Osteoblast (primary cell): ENCODE measurements at regions not wholly inside any gene's neighbourhood (a gene's known extent, or its start where the extent isn't known, plus 50 kb on each side); places are given as distances from the start of the nearest gene placed in this dataset.

Source experiments
- DNase-seq: peaks from one replicate; pipeline ENCODE4 v3.0.0; 2011; ENCODE audit warnings: low spot score, mixed read lengths; ENCODE audit not compliant: insufficient read length; ENCODE audit errors: missing footprints
- H2AFZ ChIP-seq: 2 replicates; pipeline ENCODE4 v1.6.0; 2011; ENCODE audit warnings: mild to moderate bottlenecking, low read length
- H3K27ac ChIP-seq: 2 replicates; pipeline ENCODE4 v1.5.1; 2011; ENCODE audit warnings: mild to moderate bottlenecking, low read depth, low read length, moderate library complexity
- H3K27me3 ChIP-seq: 2 replicates; pipeline ENCODE4 v1.6.0; 2012; ENCODE audit warnings: mild to moderate bottlenecking, control low read depth, inconsistent platforms, low read length, moderate library complexity; ENCODE audit not compliant: insufficient read depth
- H3K36me3 ChIP-seq: 2 replicates; pipeline ENCODE4 v1.5.1; 2011; ENCODE audit warnings: mild to moderate bottlenecking, low read length, control low read depth, moderate library complexity; ENCODE audit not compliant: insufficient read depth
- H3K4me1 ChIP-seq: 2 replicates; pipeline ENCODE4 v1.5.1; 2011; ENCODE audit warnings: mild to moderate bottlenecking, low read length, control low read depth, moderate library complexity; ENCODE audit not compliant: insufficient read depth
- H3K4me2 ChIP-seq: 2 replicates; pipeline ENCODE4 v1.6.0; 2011; ENCODE audit warnings: mild to moderate bottlenecking, low read length; ENCODE audit not compliant: insufficient read depth
- H3K4me3 ChIP-seq: fragments of 200-600 bp; sonication (generic); 3 replicates; pipeline ENCODE4 v1.5.1; 2012; ENCODE audit warnings: mild to moderate bottlenecking, low read length, inconsistent platforms; ENCODE audit not compliant: insufficient read depth
- H3K79me2 ChIP-seq: 2 replicates; pipeline ENCODE4 v1.6.0; 2012; ENCODE audit warnings: mild to moderate bottlenecking, low read length, control low read depth, inconsistent platforms; ENCODE audit not compliant: insufficient read depth
- H3K9me3 ChIP-seq: 2 replicates; pipeline ENCODE4 v1.5.1; 2011; ENCODE audit warnings: low read depth, low read length, control low read depth
- H4K20me1 ChIP-seq: 2 replicates; pipeline ENCODE4 v1.6.0; 2012; ENCODE audit warnings: mild to moderate bottlenecking, low read length, control low read depth; ENCODE audit not compliant: insufficient read depth
- CTCF ChIP-seq: IDR thresholded peaks from 2 replicates; pipeline ENCODE4 v1.5.1; 2011; ENCODE audit warnings: mild to moderate bottlenecking, low read depth, low read length, moderate library complexity; ENCODE audit errors: extremely low read depth

- H3K36me3 ChIP-seq = no peaks in the 10 kb centered on the region
- no peak overlapping the region for H3K27ac ChIP-seq
- H3K9me3 ChIP-seq = no peaks in the 10 kb centered on the region
- H3K4me1 ChIP-seq = no peaks in the 10 kb centered on the region
- no peaks in the 10 kb centered on the region for H3K79me2 ChIP-seq
- TF ChIP-seq CTCF = no peak
- H3K27me3 ChIP-seq = peaks cover 12% of the 10 kb centered on the region
- H2AFZ ChIP-seq = no peak overlapping the region
- no peak overlapping the region for H3K4me3 ChIP-seq
- no peaks in the 10 kb centered on the region for H4K20me1 ChIP-seq
- no peak overlapping the region for H3K4me2 ChIP-seq
- DNase-seq = no peak
These were observed 169.8 kb downstream of the ANKRD60 start for GRCh38 chr20:58058421-58059259.

- H3K4me3 ChIP-seq = no peak overlapping the region
- no peak for TF ChIP-seq CTCF
- no peaks in the 10 kb centered on the region for H3K4me1 ChIP-seq
- H3K27ac ChIP-seq = no peak overlapping the region
- H3K4me2 ChIP-seq = no peak overlapping the region
- no peaks in the 10 kb centered on the region for H4K20me1 ChIP-seq
- DNase-seq = no peak
- H3K79me2 ChIP-seq = no peaks in the 10 kb centered on the region
- no peak overlapping the region for H2AFZ ChIP-seq
- H3K9me3 ChIP-seq = no peaks in the 10 kb centered on the region
- peaks cover 12% of the 10 kb centered on the region for H3K27me3 ChIP-seq
- no peaks in the 10 kb centered on the region for H3K36me3 ChIP-seq
These were observed 171.3 kb downstream of the ANKRD60 start for GRCh38 chr20:58056921-58057686.

GRCh38 chr20:58056021-58056591 lies 172.3 kb downstream of the ANKRD60 start:
- Histone ChIP-seq H2AFZ (no peak overlapping the region), H3K79me2 (no peaks in the 10 kb centered on the region), H3K27me3 (peaks cover 12% of the 10 kb centered on the region), H3K9me3 (no peaks in the 10 kb centered on the region), H3K4me3 (no peak overlapping the region), H4K20me1 (no peaks in the 10 kb centered on the region), H3K4me1 (no peaks in the 10 kb centered on the region), H3K36me3 (no peaks in the 10 kb centered on the region), H3K4me2 (no peak overlapping the region), H3K27ac (no peak overlapping the region)
- DNase-seq = no peak
- no peak for TF ChIP-seq CTCF

GRCh38 chr20:58054780-58055373 lies 173.6 kb downstream of the ANKRD60 start:
- no peak overlapping the region for H3K4me2 ChIP-seq
- H3K4me1 ChIP-seq = no peaks in the 10 kb centered on the region
- no peaks in the 10 kb centered on the region for H4K20me1 ChIP-seq
- H3K27ac ChIP-seq = no peak overlapping the region
- no peaks in the 10 kb centered on the region for H3K36me3 ChIP-seq
- DNase-seq = no peak
- no peaks in the 10 kb centered on the region for H3K9me3 ChIP-seq
- TF ChIP-seq CTCF = no peak
- no peak overlapping the region for H2AFZ ChIP-seq
- no peak overlapping the region for H3K4me3 ChIP-seq
- peaks cover 12% of the 10 kb centered on the region for H3K27me3 ChIP-seq
- H3K79me2 ChIP-seq = no peaks in the 10 kb centered on the region
